ENCODE measurements at regions not wholly inside any gene's neighbourhood (a gene's known extent, or its start where the extent isn't known, plus 50 kb on each side); places are given as distances from the start of the nearest gene placed in this dataset.

DNA sequence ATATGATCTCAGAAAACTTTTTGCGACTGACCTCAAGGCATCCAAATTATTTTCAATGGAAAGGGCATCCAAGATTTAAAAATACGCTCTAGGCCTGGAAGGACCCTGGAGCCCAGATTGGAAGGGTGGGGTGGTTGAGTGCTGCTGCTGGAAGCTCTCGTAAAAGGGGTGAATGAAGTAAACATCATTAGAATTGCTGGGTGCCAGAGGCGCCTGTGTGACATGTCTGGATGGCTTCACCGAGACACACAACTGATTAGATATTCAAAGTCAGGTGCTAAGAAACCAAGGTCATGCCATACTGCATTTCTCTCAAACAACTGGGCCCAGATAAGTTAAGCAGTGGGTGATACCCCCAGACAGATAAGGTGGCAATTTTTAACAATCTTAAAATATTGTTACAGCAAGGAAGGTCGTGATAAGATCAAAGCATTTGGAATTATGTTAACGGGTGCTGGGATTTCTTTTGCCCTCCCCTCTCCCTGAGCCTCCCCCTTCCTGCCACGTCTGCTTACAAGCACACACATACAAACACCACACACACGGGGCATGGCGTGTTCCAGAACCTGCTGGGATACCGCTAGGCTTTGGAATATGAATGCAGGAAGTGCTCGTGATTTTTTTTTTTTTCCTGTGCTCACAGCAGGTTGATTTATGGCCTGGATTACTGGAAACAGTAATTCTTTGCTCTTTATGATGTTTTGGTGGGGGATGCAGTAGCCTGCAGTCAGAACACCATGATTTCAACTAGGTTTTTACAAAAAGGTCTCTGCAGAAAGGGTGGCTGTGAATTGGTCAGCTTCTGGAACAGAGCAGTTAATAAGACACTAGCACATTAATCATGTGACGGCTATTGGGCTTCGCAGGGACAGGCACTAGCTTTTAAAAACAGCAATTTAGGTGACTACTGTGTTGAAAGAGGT, 551.2 kb downstream of the QKI start:
- TF ChIP-seq, protein P1, sequence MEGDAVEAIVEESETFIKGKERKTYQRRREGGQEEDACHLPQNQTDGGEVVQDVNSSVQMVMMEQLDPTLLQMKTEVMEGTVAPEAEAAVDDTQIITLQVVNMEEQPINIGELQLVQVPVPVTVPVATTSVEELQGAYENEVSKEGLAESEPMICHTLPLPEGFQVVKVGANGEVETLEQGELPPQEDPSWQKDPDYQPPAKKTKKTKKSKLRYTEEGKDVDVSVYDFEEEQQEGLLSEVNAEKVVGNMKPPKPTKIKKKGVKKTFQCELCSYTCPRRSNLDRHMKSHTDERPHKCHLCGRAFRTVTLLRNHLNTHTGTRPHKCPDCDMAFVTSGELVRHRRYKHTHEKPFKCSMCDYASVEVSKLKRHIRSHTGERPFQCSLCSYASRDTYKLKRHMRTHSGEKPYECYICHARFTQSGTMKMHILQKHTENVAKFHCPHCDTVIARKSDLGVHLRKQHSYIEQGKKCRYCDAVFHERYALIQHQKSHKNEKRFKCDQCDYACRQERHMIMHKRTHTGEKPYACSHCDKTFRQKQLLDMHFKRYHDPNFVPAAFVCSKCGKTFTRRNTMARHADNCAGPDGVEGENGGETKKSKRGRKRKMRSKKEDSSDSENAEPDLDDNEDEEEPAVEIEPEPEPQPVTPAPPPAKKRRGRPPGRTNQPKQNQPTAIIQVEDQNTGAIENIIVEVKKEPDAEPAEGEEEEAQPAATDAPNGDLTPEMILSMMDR (optimal IDR thresholded peaks at IDR 0.05 in 1 of 3, IDR thresholded peaks at IDR 0.05 in 1 of 3, conservative IDR thresholded peaks at IDR 0.05 in 1 of 3; ENCODE audit: extremely low read depth in 1 of 3, insufficient read depth in 2 of 3, low read length in 3 of 3) = no peak
- TF ChIP-seq EZH2 (IDR thresholded peaks at IDR 0.05; ENCODE audit: low read length) = no peak

Data from keratinocyte (primary cell).